ENCODE measurements at regions not wholly inside any gene's neighbourhood (a gene's known extent, or its start where the extent isn't known, plus 50 kb on each side); places are given as distances from the start of the nearest gene placed in this dataset.

DNA sequence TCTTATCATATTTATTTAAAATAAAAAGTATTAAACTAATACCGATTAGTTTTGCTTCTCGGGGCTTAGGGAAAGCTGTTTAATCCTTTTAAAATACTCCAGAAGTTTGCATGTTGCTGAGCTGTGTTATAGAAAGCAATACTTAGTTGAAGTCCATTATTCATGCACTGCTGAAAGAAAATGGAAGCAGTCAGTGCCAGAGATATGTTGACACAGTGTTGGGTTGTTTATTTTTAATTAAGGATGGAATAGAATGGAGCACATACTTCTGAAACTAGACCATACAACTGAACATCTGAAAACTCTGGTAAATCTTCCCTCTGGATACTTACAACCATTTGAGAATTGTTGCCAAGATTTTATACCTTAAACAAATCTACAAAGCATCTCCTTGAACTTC is 282.7 kb upstream of the CCDC179 start:
- H3K36me3 ChIP-seq (ENCODE audit: insufficient read depth, low read length): no peaks in the 10 kb centered on the region
- no peak overlapping the region for H3K4me3 ChIP-seq (ENCODE audit: low read length)
- WGBS: 79% methylated on average over 2 of the region's 2 CpGs
- peaks cover 21% of the 10 kb centered on the region for H3K4me1 ChIP-seq (ENCODE audit: insufficient read depth, low read length)
- H3K27me3 ChIP-seq (ENCODE audit: insufficient read depth, low read length): no peaks in the 10 kb centered on the region
- no peak overlapping the region for H3K9ac ChIP-seq (ENCODE audit: low read depth, low read length)
- no peak overlapping the region for H3K27ac ChIP-seq (ENCODE audit: low read depth, low read length)
- no peaks in the 10 kb centered on the region for H3K9me3 ChIP-seq (ENCODE audit: insufficient read depth, low read depth, low read length)

DNA sequence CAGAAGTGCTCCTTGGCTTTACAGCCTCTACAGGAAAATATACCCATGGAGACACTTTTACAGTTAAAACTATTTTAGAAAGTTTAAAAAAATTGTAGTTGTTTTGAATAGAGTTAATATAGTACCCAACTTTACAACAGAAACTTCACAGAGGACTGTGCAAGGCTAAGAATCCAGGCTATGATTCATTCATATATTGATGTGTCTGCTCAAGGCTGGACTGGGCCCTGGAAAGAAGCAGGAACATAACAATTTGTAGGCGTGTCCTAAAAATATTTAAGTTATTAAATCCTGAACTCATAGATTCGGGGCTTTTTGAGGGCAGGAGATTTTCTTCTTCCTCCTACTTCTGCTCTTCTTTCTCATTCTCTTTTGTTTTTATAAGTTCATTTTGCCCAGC is 291.5 kb upstream of the CCDC179 start:
- no peaks in the 10 kb centered on the region for H3K36me3 ChIP-seq (ENCODE audit: insufficient read depth, low read length)
- WGBS: 84% methylated on average over 2 of the region's 2 CpGs
- H3K9me3 ChIP-seq (ENCODE audit: insufficient read depth, low read depth, low read length): no peaks in the 10 kb centered on the region
- no peak overlapping the region for H3K9ac ChIP-seq (ENCODE audit: low read depth, low read length)
- no peaks in the 10 kb centered on the region for H3K27me3 ChIP-seq (ENCODE audit: insufficient read depth, low read length)
- H3K4me1 ChIP-seq (ENCODE audit: insufficient read depth, low read length): peaks cover under 1% of the 10 kb centered on the region; the same call in 1 of the 2 replicates
- H3K27ac ChIP-seq (ENCODE audit: low read depth, low read length): no peak overlapping the region
- H3K4me3 ChIP-seq (ENCODE audit: low read length): no peak overlapping the region

DNA sequence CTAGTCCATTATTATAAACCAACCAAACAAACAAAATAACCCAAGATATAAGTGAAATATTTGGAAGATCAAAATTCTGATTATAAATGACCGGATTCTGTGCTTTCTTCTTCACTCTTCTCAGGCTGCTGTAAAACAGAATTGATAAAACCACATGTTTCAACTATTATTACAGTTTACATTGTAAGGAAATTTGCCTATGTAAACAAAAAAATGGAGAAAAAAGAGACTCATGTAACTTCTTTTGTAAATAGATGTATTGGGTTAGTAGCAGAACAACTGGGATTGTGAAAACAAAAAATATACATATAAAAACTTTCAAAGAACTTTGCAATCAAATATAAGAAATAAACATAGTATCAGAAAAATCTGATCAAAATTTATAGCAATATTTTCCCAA is 295.2 kb upstream of the CCDC179 start:
- no peaks in the 10 kb centered on the region for H3K27me3 ChIP-seq (ENCODE audit: insufficient read depth, low read length)
- no peaks in the 10 kb centered on the region for H3K36me3 ChIP-seq (ENCODE audit: insufficient read depth, low read length)
- H3K9me3 ChIP-seq (ENCODE audit: insufficient read depth, low read depth, low read length): no peaks in the 10 kb centered on the region
- WGBS: 86% methylated on average over 1 of the region's 1 CpG
- H3K27ac ChIP-seq (ENCODE audit: low read depth, low read length): no peak overlapping the region
- H3K4me3 ChIP-seq (ENCODE audit: low read length): no peak overlapping the region
- H3K9ac ChIP-seq (ENCODE audit: low read depth, low read length): no peak overlapping the region
- no peaks in the 10 kb centered on the region for H3K4me1 ChIP-seq (ENCODE audit: insufficient read depth, low read length)

DNA sequence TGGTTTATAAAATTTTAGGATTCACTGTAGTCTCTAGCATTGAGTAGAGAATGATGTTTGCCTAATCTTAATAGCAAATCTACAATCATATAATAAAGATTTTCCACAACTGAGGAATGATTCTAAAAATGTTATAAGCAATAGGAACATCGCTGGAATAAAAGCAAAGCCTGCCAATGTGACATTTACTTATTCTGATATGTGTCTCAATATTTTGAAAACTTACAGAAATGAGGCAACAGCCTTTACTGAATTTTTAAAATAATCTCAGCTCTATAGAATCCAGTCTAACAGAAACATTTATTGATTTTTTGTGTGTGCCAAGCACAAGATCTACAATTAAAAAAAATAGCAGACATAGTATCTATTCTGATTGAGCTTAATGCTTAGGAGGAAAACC is 303.7 kb upstream of the CCDC179 start:
- H3K27ac ChIP-seq (ENCODE audit: low read depth, low read length): no peak overlapping the region
- H3K9me3 ChIP-seq (ENCODE audit: insufficient read depth, low read depth, low read length): no peaks in the 10 kb centered on the region
- no peaks in the 10 kb centered on the region for H3K27me3 ChIP-seq (ENCODE audit: insufficient read depth, low read length)
- 100% methylated on average over 1 of the region's 1 CpG for WGBS
- no peak overlapping the region for H3K9ac ChIP-seq (ENCODE audit: low read depth, low read length)
- H3K4me3 ChIP-seq (ENCODE audit: low read length): no peak overlapping the region
- H3K36me3 ChIP-seq (ENCODE audit: insufficient read depth, low read length): no peaks in the 10 kb centered on the region
- no peaks in the 10 kb centered on the region for H3K4me1 ChIP-seq (ENCODE audit: insufficient read depth, low read length)

DNA sequence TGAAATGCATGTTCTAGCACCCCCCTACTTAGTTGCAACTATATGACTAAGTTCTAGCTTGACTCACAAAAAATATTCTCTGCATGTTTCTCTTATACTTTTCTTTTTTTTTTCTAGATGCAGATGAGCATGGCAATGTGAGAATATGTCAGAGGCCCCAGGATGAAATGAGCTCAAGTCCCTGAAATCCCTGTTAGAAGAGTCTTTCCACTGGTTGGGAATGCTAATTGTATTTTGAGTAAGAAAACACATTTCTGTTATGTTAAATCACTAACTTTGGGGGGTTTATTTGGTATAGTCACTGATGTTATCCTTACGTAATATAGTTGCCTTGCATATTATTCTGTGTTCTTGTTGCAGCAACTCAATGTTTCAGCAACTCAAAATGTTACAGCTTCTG is 306.1 kb upstream of the CCDC179 start:
- H3K4me3 ChIP-seq (ENCODE audit: low read length): no peak overlapping the region
- no peaks in the 10 kb centered on the region for H3K36me3 ChIP-seq (ENCODE audit: insufficient read depth, low read length)
- H3K9ac ChIP-seq (ENCODE audit: low read depth, low read length): no peak overlapping the region
- no peaks in the 10 kb centered on the region for H3K9me3 ChIP-seq (ENCODE audit: insufficient read depth, low read depth, low read length)
- peaks cover 14% of the 10 kb centered on the region; the same call in 1 of the 2 replicates for H3K4me1 ChIP-seq (ENCODE audit: insufficient read depth, low read length)
- 100% methylated on average over 1 of the region's 1 CpG for WGBS
- H3K27ac ChIP-seq (ENCODE audit: low read depth, low read length): no peak overlapping the region
- H3K27me3 ChIP-seq (ENCODE audit: insufficient read depth, low read length): no peaks in the 10 kb centered on the region

DNA sequence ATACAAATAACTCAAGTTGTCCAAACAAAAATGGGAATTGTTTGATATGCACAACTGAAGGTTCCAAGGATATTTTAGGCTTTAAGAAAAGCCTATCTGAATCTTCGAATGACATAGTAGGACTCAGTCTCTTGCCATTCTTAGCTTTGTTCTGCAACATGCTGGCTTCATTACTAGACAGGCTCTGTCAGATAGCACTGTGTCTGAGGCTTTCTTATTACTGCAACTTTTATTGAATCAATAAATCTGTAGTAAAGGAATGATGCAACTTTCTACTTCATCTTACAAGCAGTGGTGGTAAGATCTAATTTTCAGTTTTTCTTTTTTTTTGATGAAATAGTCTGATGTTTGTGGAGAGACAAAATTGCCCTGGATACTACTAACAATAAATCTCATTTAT is 319.3 kb upstream of the CCDC179 start:
- Histone ChIP-seq H3K36me3 (ENCODE audit: insufficient read depth, low read length) (no peaks in the 10 kb centered on the region), H3K4me1 (ENCODE audit: insufficient read depth, low read length) (peaks cover 12% of the 10 kb centered on the region), H3K27ac (ENCODE audit: low read depth, low read length) (no peak overlapping the region), H3K4me3 (ENCODE audit: low read length) (no peak overlapping the region), H3K27me3 (ENCODE audit: insufficient read depth, low read length) (no peaks in the 10 kb centered on the region), H3K9me3 (ENCODE audit: insufficient read depth, low read depth, low read length) (no peaks in the 10 kb centered on the region), H3K9ac (ENCODE audit: low read depth, low read length) (no peak overlapping the region)
- WGBS: 96% methylated on average over 1 of the region's 1 CpG

DNA sequence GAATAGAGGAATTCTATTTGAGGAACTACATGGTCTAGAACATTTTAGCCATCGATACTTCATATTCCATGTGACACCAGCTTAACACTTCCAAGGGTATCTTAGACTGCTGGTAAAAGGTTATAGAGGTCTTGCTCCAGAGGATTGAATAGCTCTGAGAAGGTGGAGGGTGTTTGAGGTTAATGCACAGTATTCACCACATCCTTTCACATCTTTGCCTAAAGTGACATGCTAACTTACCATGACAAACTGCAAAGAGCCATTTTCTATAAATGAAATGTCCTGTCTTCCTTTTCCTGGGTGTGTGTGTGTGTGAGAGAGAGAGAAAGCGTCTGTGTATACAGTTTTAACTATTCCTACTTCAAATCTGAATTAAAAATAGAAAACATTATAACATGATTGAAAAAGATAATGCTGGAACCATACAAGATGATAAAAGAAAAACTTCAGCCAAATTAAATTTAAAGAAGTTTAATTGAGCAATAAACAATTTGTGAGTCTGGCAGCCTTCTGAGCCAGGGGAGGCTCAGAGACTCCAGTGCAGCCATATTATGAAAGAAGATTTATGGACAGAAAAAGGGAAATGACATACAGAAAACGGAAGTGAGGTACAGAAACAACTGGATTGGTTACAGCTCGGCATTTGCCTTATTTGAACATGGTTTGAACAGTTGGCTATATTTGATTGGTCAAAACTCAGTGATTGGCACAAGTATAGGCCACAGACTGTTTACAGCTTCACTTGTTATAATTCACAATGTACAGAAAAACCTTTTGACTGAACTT is 320.9 kb upstream of the CCDC179 start:
- Histone ChIP-seq H3K4me1 (ENCODE audit: insufficient read depth, low read length) (peaks cover 12% of the 10 kb centered on the region), H3K9me3 (ENCODE audit: insufficient read depth, low read depth, low read length) (no peaks in the 10 kb centered on the region), H3K36me3 (ENCODE audit: insufficient read depth, low read length) (no peaks in the 10 kb centered on the region), H3K9ac (ENCODE audit: low read depth, low read length) (no peak overlapping the region), H3K4me3 (ENCODE audit: low read length) (no peak overlapping the region), H3K27ac (ENCODE audit: low read depth, low read length) (no peak overlapping the region), H3K27me3 (ENCODE audit: insufficient read depth, low read length) (no peaks in the 10 kb centered on the region)
- WGBS: 93% methylated on average over 2 of the region's 4 CpGs

DNA sequence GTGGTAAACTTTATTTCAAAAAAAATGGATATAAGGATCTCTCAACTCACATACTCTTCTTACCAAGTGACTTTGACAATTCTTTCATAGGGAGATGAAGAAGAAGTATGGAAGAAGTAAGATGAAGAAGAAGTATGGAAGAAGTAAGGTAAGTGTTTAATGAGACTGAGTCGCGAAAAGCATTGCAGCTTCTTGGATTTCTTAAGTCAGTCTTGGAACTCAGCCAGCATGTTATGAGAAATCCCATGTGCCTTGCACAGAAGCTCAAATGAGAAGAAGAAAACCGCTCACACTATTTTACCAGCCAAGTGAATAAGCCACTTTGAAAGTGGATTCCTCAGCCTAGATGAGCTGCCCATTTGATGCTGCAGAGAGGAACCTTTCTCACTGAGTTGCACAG is 332.0 kb upstream of the CCDC179 start:
- 97% methylated on average over 3 of the region's 3 CpGs for WGBS
- H3K27ac ChIP-seq (ENCODE audit: low read depth, low read length): no peak overlapping the region
- no peaks in the 10 kb centered on the region for H3K27me3 ChIP-seq (ENCODE audit: insufficient read depth, low read length)
- H3K9ac ChIP-seq (ENCODE audit: low read depth, low read length): no peak overlapping the region
- H3K36me3 ChIP-seq (ENCODE audit: insufficient read depth, low read length): no peaks in the 10 kb centered on the region
- H3K4me1 ChIP-seq (ENCODE audit: insufficient read depth, low read length): no peaks in the 10 kb centered on the region
- no peak overlapping the region for H3K4me3 ChIP-seq (ENCODE audit: low read length)
- no peaks in the 10 kb centered on the region for H3K9me3 ChIP-seq (ENCODE audit: insufficient read depth, low read depth, low read length)

DNA sequence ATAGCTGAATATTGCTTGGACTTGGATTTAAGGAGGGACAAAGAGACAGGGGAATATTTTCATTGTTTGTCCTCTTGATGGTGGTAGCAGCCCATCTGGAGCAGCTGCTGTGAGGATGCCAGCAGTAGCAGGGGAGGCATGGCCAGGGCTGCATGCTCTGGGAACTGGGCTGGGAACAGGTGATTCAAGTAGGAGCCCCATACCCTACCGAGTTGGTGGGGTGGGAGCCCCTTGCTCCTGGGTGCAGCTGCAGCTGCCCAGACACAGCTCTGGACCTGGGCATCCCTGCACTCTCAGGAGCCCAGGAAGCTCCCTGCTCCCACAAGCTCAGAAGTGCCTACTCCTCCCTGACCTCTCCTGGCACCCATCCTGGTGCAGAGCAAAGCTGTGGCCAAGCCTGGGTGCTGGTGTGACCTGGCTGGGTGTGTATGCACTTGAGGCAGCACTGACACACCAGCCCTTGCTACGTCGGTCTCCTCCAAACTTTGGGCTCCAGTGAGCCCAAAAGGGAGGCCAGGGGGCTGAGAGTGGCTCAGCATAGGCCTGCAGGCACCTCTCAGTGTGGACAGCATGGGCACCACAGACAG is 341.8 kb upstream of the CCDC179 start:
- no peak overlapping the region for H3K4me3 ChIP-seq (ENCODE audit: low read length)
- WGBS: 80% methylated on average over 3 of the region's 3 CpGs
- H3K9ac ChIP-seq (ENCODE audit: low read depth, low read length): no peak overlapping the region
- H3K9me3 ChIP-seq (ENCODE audit: insufficient read depth, low read depth, low read length): peaks cover 62% of the 10 kb centered on the region
- no peaks in the 10 kb centered on the region for H3K36me3 ChIP-seq (ENCODE audit: insufficient read depth, low read length)
- no peaks in the 10 kb centered on the region for H3K4me1 ChIP-seq (ENCODE audit: insufficient read depth, low read length)
- no peak overlapping the region for H3K27ac ChIP-seq (ENCODE audit: low read depth, low read length)
- H3K27me3 ChIP-seq (ENCODE audit: insufficient read depth, low read length): no peaks in the 10 kb centered on the region

DNA sequence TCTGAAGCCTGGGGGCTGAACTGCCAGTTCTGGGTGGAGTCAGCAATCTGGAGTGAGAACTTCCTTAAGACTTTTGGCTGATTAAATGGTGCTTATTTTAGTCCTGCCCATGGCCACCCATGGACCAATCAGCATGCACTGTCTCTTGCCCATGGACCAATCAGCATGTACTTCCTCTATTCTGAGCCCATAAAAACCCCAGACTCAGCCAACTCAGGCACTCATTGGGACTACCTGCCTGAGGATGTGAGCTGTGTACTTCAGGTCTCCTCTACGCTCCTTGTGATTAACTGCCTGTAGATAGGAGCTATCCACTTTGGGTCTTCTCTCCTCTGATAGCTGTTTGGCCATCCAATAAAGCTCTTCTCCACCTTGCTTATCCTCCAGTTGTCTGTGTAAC is 342.3 kb upstream of the CCDC179 start:
- Histone ChIP-seq H3K4me1 (ENCODE audit: insufficient read depth, low read length) (no peaks in the 10 kb centered on the region), H3K27ac (ENCODE audit: low read depth, low read length) (no peak overlapping the region), H3K9me3 (ENCODE audit: insufficient read depth, low read depth, low read length) (peaks cover 59% of the 10 kb centered on the region), H3K9ac (ENCODE audit: low read depth, low read length) (no peak overlapping the region), H3K4me3 (ENCODE audit: low read length) (no peak overlapping the region), H3K36me3 (ENCODE audit: insufficient read depth, low read length) (no peaks in the 10 kb centered on the region), H3K27me3 (ENCODE audit: insufficient read depth, low read length) (no peaks in the 10 kb centered on the region)
- WGBS: 100% methylated on average over 1 of the region's 1 CpG

DNA sequence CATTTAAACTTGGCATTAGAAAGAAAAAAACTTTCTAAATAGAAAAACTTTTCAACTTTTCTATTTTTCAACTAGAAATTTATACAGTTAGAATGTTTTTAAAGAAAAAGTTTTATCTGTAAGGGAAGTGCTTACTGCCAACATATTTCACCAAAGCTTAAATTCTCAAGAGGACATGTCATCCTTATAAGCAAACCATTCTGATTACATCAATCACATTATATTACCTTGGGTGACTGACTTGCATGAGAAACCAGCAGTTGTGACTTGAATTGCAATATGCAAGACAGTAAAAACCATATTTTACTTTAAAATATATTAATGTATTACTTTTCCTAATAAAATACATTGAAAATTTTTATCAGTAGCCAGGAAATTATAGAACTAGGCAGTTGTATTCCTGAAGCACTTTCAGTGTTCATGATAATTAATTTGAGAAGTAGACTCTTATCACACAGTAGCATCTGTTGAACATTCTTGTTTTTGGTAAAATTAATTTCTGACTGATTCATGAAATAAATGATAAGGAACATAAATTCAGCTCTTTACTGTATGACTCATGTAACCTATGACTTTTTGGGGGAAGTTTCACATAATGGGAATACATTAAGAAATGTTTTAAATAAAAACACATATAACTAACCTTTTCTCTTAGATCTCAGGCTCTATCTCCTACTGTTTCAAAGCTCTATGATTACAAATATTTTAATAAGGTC is 345.0 kb upstream of the CCDC179 start:
- H3K9ac ChIP-seq (ENCODE audit: low read depth, low read length): no peak overlapping the region
- H3K4me1 ChIP-seq (ENCODE audit: insufficient read depth, low read length): no peaks in the 10 kb centered on the region
- H3K27ac ChIP-seq (ENCODE audit: low read depth, low read length): no peak overlapping the region
- no peaks in the 10 kb centered on the region for H3K27me3 ChIP-seq (ENCODE audit: insufficient read depth, low read length)
- no peaks in the 10 kb centered on the region for H3K36me3 ChIP-seq (ENCODE audit: insufficient read depth, low read length)
- no peak overlapping the region for H3K4me3 ChIP-seq (ENCODE audit: low read length)
- peaks cover 38% of the 10 kb centered on the region for H3K9me3 ChIP-seq (ENCODE audit: insufficient read depth, low read depth, low read length)
